NCI-H510A (cell line): ENCODE measurements at regions not wholly inside any gene's neighbourhood (a gene's known extent, or its start where the extent isn't known, plus 50 kb on each side); places are given as distances from the start of the nearest gene placed in this dataset.

Experiments used
- DNase-seq: peaks from one replicate; lab custom pipeline; 2025; lab: John Stamatoyannopoulos, UW

DNA sequence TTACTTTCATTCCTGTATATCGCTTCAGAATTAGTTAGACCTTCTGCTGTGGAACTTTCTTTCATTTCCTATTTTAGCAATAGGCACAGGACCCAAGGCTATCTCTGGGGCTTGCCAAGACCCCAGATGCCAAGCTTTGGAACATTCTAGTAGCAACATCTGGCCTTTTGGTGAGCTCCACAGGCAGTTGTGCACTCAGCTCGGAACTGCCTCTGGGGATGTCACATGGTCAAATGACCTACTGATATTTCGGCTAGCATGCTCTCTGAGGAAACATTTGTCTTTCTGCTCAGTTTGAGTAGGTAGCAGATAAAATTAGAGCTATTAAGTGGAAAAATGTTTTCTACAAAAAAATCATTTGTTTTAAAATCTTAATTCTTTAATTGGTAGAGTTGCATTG, 76.6 kb upstream of the ITGA4 start:
- DNase-seq: no peak

DNA sequence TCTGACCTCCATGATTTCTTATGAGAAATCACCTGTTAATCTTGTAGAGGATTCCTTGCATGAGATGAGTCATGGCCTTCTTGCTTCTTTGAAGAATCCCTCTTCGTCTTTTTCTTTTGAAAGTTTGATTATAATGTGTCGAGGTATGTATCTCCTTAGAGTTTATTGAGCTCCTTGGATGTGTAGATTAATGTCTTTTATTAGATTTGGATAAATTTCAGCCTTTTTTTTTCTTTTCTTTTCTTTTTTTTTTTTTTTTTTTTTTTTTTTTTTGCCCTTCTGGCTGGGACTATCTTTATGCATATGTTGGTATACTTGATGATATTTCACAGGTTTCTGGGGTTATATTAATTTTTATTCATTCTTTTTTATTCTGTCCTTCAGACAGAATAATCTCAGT, 72.3 kb upstream of the ITGA4 start:
- DNase-seq: no peak

DNA sequence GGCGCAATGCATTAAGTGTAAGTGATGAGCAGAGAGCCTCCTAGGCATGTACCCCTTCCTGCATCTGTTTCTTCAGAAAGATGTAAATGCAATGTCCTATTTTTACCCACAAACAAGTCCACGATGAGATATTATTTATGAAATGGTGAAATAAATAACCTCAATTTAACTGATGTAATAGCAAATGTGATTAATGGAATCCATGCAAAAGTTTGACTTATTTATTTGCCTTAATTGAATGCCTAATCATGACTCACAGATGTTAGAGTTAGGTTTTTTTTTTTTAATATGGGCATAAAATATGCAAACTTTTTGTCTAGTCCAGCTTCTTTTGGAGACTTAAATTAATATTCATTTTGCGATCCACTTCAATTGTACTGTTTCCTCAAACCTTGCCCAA, 67.7 kb upstream of the ITGA4 start:
- no peak for DNase-seq

DNA sequence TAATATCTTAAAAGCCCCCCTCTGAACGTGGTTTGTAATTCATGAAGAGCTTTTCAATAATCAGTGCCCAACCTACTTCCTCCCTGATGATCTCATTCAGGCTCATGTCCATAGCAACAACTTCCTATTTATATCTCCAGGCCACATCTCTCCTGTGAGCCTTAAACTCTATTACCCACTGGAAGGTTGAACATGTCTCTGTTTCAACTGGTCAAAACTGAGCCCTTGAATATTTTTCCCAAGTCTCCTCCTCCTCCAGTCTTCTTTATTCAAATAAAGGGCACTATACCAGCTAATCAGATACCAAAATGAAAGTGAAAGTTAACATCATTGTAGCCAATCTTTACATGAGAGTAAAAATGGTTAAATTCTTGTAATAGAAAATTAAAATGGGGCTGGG, 63.7 kb upstream of the ITGA4 start:
- peak; percentile 12 for DNase-seq

DNA sequence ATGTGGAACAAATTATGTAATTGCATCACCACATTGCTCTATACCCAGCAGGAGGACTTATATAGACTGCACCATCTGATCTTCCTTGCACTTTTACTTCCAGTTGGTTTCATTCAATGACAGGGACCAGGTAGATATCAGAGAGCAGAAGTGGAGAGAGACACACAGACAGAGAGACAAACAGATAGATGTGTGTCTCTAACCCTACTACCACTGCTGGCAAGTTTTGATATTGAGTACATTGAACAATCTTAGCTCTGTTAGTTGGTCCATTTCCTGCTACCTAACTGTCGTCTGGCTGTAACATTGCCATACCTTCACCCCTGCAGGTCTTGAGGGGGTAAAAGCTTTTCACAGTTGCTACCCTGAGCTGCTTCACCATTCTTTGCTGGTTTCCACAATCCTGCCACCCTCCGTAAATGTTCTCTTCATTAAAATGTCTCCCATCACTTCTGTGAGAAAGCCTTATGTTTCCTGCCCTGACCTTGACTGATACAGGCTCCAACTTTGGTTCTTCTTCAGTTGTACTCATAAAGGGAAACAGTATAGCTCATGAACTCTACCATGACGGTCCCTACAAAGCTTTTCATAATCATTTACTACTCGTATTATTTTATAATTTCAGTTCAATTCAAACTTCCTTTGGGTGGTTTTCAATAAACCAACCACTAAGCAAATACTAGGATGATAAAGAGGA, 62.3 kb upstream of the ITGA4 start:
- no peak for DNase-seq

DNA sequence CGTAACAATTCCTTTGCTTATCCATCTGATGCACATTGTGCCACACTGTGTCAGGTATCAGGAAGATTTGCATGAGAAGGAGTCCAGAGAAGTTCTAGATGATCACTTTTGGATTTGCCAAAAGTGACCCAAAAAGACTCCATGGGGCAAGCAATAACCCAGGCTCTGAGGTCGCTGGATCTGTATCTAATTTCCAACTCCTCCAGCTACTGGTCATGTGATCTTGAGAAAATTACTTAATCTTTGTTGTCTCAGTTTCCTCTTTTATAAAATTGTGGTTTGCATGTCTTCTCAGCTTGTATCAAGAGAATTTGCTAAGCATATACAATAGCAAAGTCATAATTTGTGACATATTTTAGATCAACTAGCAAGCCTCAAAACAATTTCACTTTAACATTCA, 61.3 kb upstream of the ITGA4 start:
- DNase-seq: no peak

DNA sequence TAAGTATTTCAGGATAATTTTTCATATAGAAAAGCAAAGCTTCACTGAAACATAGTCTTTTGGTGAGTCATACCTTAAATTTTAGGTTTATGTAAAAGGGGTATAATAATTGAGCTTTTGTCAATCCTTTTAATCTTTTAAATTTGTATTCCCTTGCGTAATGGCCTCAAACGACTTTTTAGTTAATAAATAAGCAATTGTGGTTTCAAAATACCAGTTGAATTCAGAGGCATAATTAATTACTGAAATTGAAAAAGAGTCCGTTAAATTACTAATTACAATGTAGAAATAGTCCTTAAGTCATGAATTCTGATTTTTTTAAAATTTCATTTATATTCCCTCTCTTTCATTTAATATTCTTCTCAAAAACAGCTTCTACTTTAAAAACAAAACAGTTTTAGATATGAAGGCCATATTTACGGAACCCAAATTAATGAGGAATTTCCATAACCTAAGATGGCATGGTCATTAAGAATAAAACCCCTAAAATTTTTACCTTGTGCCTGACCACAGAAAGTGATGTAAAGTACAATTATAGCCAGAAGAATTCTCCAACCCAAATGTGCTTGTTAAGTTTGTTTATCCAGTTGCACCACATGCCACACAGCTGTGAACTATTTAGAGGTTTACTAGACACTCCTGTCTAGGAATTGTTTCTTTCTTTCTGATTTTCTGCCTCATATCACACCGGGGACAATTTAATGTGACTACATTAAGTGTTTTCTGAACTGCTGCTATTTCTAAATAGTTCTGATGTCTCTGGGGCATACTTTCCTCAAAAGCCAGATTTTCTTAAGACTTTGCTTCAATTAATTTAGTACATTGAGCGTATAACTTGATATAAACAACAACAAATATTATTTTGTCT, 60.7 kb upstream of the ITGA4 start:
- DNase-seq: no peak

DNA sequence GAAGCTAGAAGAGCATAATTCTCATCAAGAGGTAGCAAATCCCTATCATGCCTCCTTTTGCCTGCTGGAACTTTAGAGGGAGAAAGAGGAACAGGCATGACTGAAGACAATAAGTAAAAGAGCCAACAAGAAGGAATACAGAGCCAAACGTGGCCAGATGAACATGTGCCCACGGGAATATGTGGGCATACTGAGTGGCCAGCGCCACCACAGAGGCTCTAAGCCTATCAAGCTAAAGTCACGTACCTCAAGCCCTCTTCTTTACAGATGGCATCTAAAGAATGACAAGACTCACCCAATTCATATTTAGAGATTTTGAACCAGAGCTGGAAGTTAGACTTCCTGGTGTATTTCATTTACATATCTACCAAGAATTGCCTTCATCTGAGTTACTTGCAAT, 59.9 kb upstream of the ITGA4 start:
- DNase-seq: no peak

DNA sequence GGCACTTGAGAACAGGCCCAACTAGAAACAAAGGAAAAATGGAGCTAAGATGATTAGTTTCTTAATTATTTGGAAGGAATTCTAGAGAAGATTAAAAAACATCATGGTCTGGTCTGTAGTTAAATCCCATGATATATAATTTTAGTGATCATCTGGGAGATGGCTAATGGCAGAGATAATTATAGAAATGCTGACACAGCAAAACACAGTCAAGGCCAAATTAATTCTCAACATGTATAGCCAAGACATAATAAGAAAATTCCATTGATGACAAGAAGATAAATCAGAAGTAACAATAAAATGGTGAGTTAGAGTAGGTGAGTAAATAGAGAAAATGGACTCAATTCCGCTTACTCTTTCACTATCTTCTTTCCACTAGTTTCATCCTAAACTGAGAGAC, 59.2 kb upstream of the ITGA4 start:
- no peak for DNase-seq

DNA sequence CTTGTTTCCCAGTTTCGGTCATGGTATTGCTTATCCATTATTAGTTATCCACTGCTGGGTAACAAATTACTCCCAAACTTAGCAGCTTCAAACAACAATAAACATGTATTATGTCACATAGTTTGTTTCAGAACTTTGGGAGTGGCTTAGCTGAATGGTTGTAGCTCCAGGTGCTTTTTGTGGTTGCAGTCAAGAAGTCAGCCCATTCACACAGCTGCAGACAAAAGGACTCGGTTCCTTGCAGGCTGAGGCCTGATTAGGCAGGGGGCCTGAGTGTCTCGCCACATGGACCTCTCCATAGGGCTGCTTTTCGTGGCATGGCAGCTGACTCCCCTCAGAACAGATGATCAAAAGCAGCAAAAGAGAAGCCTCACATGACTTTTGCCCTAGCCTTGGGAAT, 58.2 kb upstream of the ITGA4 start:
- DNase-seq: no peak

DNA sequence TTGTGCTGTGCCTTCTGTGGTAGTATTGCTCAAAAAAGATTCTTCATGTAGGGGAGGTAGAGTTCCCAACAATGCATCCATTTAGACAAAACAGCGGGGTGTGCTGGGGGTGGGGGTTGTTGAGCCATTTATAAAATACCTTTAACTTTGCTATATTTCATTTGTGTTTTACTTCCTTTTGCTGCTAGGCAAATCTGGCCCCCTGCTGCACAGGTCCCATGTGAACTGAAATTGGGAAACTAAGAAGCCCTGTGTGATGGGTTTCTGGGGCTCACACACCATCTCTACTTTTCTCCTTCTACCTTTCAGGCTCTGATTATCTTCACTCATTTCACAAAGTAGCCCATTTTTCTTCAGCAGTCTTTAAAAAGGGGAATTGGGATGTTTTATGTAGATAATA, 52.7 kb upstream of the ITGA4 start:
- no peak for DNase-seq

DNA sequence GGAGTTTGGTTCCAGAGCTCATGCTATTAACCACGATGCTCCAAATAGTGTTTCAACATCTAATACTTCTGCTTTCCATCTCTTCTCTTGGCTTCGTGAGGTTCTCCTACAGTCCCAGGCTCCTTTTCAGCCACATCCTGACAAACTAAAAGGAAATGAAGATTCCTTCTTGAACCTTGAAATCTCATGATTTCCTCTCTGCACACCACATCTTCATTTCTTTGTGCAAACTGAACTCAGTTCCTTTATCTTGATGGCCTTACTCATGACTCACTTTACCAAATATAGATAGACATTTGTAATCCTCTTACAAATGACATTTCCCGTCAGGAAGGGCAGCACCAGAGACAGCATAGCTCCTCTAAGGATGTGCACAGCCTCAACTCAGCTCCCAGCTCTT, 50.0 kb upstream of the ITGA4 start:
- no peak for DNase-seq
